ENCODE measurements at regions not wholly inside any gene's neighbourhood (a gene's known extent, or its start where the extent isn't known, plus 50 kb on each side); places are given as distances from the start of the nearest gene placed in this dataset.

GRCh38 chr2:104597942-104598341 is 256.0 kb upstream of the POU3F3 start:
- no peak for DNase-seq
- H3K36me3 ChIP-seq (ENCODE audit: control insufficient read depth in 4 of 4, insufficient read depth in 4 of 4, low read length in 3 of 4) = no peaks in the 10 kb centered on the region
- H3K27ac ChIP-seq (ENCODE audit: insufficient read depth in 1 of 2, low read depth in 1 of 2, low read length in 2 of 2, poor library complexity in 1 of 2, severe bottlenecking in 2 of 2) = no peak overlapping the region
- H3K4me1 ChIP-seq (ENCODE audit: control extremely low read depth in 1 of 4, control insufficient read depth in 4 of 4, insufficient read depth in 4 of 4, low read length in 3 of 4) = peaks cover 0 to 5% (median 0%) of the 10 kb centered on the region in 4 experiments
- peaks cover 0 to 23% (median 4%) of the 10 kb centered on the region in 5 experiments for H3K9me3 ChIP-seq (ENCODE audit: control extremely low read depth in 1 of 5, control insufficient read depth in 4 of 5, insufficient read depth in 2 of 5, low read depth in 1 of 5, low read length in 4 of 5)
- no peak overlapping the region for H3K4me3 ChIP-seq (ENCODE audit: control insufficient read depth in 1 of 7, extremely low read depth in 1 of 7, insufficient read depth in 4 of 7, low read depth in 2 of 7, low read length in 6 of 7)
- WGBS (ENCODE audit: insufficient coverage) = no CpG with 5 or more reads among the region's 2 CpGs
- POLR2A ChIA-PET = no interaction called here
- CTCF ChIA-PET = interaction anchor here (1.7 kb wide), 1 partner anchor 29 kb away, joined by 6 read pairs; no protein-coding TSS in a partner anchor
- no peaks in the 10 kb centered on the region for H3K27me3 ChIP-seq (replicated peaks in 2 of 5; ENCODE audit: control insufficient read depth in 4 of 5, insufficient read depth in 5 of 5, low read length in 4 of 5)

- peaks cover 0 to 5% (median 0%) of the 10 kb centered on the region in 4 experiments for H3K4me1 ChIP-seq (ENCODE audit: control extremely low read depth in 1 of 4, control insufficient read depth in 4 of 4, insufficient read depth in 4 of 4, low read length in 3 of 4)
- ChIA-PET POLR2A (no interaction called here), CTCF (interaction anchor here (1.7 kb wide), 1 partner anchor 30 kb away, joined by 6 read pairs; no protein-coding TSS in a partner anchor)
- no peak overlapping the region for H3K27ac ChIP-seq (ENCODE audit: insufficient read depth in 1 of 2, low read depth in 1 of 2, low read length in 2 of 2, poor library complexity in 1 of 2, severe bottlenecking in 2 of 2)
- no peaks in the 10 kb centered on the region for H3K36me3 ChIP-seq (ENCODE audit: control insufficient read depth in 4 of 4, insufficient read depth in 4 of 4, low read length in 3 of 4)
- H3K27me3 ChIP-seq (replicated peaks in 2 of 5; ENCODE audit: control insufficient read depth in 4 of 5, insufficient read depth in 5 of 5, low read length in 4 of 5) = no peaks in the 10 kb centered on the region
- H3K9me3 ChIP-seq (ENCODE audit: control extremely low read depth in 1 of 5, control insufficient read depth in 4 of 5, insufficient read depth in 2 of 5, low read depth in 1 of 5, low read length in 4 of 5) = peaks cover 0 to 21% (median 4%) of the 10 kb centered on the region in 5 experiments
- H3K4me3 ChIP-seq (ENCODE audit: control insufficient read depth in 1 of 7, extremely low read depth in 1 of 7, insufficient read depth in 4 of 7, low read depth in 2 of 7, low read length in 6 of 7) = no peak overlapping the region
- 85% methylated on average over 6 of the region's 6 CpGs for WGBS (ENCODE audit: insufficient coverage)
- DNase-seq = no peak
These were observed 255.3 kb upstream of the POU3F3 start for GRCh38 chr2:104598636-104599035.

DNA sequence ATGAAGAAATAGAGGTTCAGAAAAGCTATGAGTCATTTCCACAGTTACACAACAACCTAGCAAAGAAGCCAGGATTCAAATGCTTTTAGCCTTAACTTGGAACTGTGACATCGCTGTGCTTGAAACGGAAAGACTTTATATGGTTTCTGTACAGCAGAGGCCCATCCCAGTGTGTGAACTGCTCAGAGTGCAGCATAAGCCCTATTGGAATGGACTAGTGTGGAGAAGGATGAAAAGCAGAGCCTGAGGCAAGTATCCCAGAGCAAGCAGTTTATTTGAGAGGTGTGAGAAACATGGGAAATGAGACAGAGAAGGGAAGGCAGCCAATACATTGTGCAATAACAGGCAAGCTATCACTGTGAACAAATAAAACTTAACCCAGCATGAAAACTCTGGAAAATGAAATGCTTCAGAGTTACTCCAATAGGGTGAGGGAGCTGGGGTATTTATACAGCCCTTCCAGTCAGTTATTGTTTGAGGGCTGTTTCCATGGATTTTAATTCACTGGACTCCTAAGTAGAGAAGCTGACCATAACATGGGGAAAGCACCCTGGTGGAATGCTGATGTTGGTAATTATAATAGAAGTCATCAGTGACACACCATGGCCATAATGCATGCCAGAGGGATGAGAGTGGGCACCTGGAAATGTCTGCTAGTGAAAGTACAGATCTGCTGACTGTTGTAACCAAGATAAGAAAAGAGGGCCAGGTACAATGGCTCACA is 254.0 kb upstream of the POU3F3 start:
- Histone ChIP-seq H3K9me3 (ENCODE audit: control extremely low read depth in 1 of 5, control insufficient read depth in 4 of 5, insufficient read depth in 2 of 5, low read depth in 1 of 5, low read length in 4 of 5) (peaks cover 6 to 33% (median 9%) of the 10 kb centered on the region in 5 experiments), H3K27me3 (replicated peaks in 2 of 5; ENCODE audit: control insufficient read depth in 4 of 5, insufficient read depth in 5 of 5, low read length in 4 of 5) (no peaks in the 10 kb centered on the region), H3K27ac (ENCODE audit: insufficient read depth in 1 of 2, low read depth in 1 of 2, low read length in 2 of 2, poor library complexity in 1 of 2, severe bottlenecking in 2 of 2) (no peak overlapping the region), H3K4me3 (ENCODE audit: control insufficient read depth in 1 of 7, extremely low read depth in 1 of 7, insufficient read depth in 4 of 7, low read depth in 2 of 7, low read length in 6 of 7) (no peak overlapping the region), H3K36me3 (ENCODE audit: control insufficient read depth in 4 of 4, insufficient read depth in 4 of 4, low read length in 3 of 4) (no peaks in the 10 kb centered on the region), H3K4me1 (ENCODE audit: control extremely low read depth in 1 of 4, control insufficient read depth in 4 of 4, insufficient read depth in 4 of 4, low read length in 3 of 4) (peaks cover 0 to 5% (median 0%) of the 10 kb centered on the region in 4 experiments)
- WGBS (ENCODE audit: insufficient coverage) = 94% methylated on average over 2 of the region's 2 CpGs
- CTCF ChIA-PET = no interaction called here
- no peak for DNase-seq
- POLR2A ChIA-PET = no interaction called here

DNA sequence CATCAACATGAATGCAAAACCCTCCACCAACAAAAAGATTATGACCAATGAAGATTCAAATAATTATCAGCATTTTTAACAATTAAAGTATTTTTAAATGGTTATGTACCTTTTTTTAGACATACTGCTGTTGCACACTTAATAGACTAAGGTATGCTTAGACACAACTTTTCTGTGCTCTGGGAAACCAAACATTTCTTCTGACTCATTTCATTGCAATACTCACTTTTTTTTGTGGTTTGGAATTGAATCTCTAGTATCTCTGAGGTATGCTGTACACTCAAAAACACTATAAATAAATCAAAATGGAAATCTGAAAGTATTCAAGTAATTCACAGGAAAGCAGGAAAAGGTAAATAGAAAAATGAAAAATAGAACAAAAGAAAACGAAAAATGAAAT is 247.9 kb upstream of the POU3F3 start:
- Histone ChIP-seq H3K36me3 (ENCODE audit: control insufficient read depth in 4 of 4, insufficient read depth in 4 of 4, low read length in 3 of 4) (no peaks in the 10 kb centered on the region), H3K9me3 (ENCODE audit: control extremely low read depth in 1 of 5, control insufficient read depth in 4 of 5, insufficient read depth in 2 of 5, low read depth in 1 of 5, low read length in 4 of 5) (peaks cover 8 to 30% (median 11%) of the 10 kb centered on the region in 5 experiments), H3K4me1 (ENCODE audit: control extremely low read depth in 1 of 4, control insufficient read depth in 4 of 4, insufficient read depth in 4 of 4, low read length in 3 of 4) (no peaks in the 10 kb centered on the region), H3K27me3 (replicated peaks in 2 of 5; ENCODE audit: control insufficient read depth in 4 of 5, insufficient read depth in 5 of 5, low read length in 4 of 5) (no peaks in the 10 kb centered on the region), H3K27ac (ENCODE audit: insufficient read depth in 1 of 2, low read depth in 1 of 2, low read length in 2 of 2, poor library complexity in 1 of 2, severe bottlenecking in 2 of 2) (no peak overlapping the region), H3K4me3 (ENCODE audit: control insufficient read depth in 1 of 7, extremely low read depth in 1 of 7, insufficient read depth in 4 of 7, low read depth in 2 of 7, low read length in 6 of 7) (no peak overlapping the region)
- WGBS (ENCODE audit: insufficient coverage) = 100% methylated on average over 1 of the region's 1 CpG
- no peak for DNase-seq
- CTCF ChIA-PET = no interaction called here
- POLR2A ChIA-PET = no interaction called here

DNA sequence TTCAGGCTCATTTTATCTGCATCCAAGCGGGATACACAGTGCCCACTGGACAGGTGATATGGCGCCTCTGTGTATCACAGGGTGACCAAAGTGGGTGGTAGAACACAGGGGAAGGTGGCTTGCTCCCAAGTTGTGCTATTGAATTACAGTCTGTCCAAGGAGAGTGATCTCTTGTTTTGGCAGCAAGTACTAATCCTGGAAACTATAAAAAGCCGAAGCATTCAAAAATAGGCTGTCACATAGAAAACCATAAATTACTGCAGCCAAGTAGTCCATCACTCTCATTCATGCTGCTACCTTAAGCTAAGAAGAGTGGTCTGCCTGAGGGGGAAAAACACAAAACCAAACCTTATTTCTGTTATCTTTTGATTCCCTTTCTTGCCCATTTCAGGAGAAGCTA is 237.1 kb upstream of the POU3F3 start:
- H3K4me3 ChIP-seq (ENCODE audit: control insufficient read depth in 1 of 7, extremely low read depth in 1 of 7, insufficient read depth in 4 of 7, low read depth in 2 of 7, low read length in 6 of 7) = no peak overlapping the region
- 100% methylated on average over 2 of the region's 3 CpGs for WGBS (ENCODE audit: insufficient coverage)
- ChIA-PET CTCF (no interaction called here), POLR2A (no interaction called here)
- peaks cover 0 to 14% (median 8%) of the 10 kb centered on the region in 4 experiments for H3K4me1 ChIP-seq (ENCODE audit: control extremely low read depth in 1 of 4, control insufficient read depth in 4 of 4, insufficient read depth in 4 of 4, low read length in 3 of 4)
- no peak overlapping the region for H3K27ac ChIP-seq (ENCODE audit: insufficient read depth in 1 of 2, low read depth in 1 of 2, low read length in 2 of 2, poor library complexity in 1 of 2, severe bottlenecking in 2 of 2)
- no peaks in the 10 kb centered on the region for H3K9me3 ChIP-seq (ENCODE audit: control extremely low read depth in 1 of 5, control insufficient read depth in 4 of 5, insufficient read depth in 2 of 5, low read depth in 1 of 5, low read length in 4 of 5)
- no peaks in the 10 kb centered on the region for H3K27me3 ChIP-seq (replicated peaks in 2 of 5; ENCODE audit: control insufficient read depth in 4 of 5, insufficient read depth in 5 of 5, low read length in 4 of 5)
- no peaks in the 10 kb centered on the region for H3K36me3 ChIP-seq (ENCODE audit: control insufficient read depth in 4 of 4, insufficient read depth in 4 of 4, low read length in 3 of 4)
- DNase-seq = no peak

DNA sequence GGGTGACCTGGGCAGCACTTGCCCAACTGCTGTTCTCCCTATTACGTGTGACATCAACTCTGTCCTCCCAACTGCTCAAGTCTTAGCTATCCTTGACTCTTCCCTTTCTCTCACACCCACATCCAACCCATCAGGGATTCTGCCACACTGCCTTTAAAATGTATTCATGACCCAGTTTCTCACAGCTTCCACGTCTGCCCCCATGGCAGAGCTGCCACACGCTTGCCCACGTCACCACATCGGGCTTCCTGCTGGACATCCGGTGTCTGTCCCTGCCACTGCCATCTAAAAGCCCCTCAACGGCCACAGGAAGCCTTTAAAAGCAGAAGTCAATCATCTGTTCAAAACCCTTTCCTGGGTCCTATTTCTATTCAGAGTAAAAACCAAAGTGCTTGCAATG is 233.1 kb upstream of the POU3F3 start:
- peaks cover 0 to 4% (median 0%) of the 10 kb centered on the region in 5 experiments for H3K9me3 ChIP-seq (ENCODE audit: control extremely low read depth in 1 of 5, control insufficient read depth in 4 of 5, insufficient read depth in 2 of 5, low read depth in 1 of 5, low read length in 4 of 5)
- CTCF ChIA-PET = no interaction called here
- no peaks in the 10 kb centered on the region for H3K27me3 ChIP-seq (replicated peaks in 2 of 5; ENCODE audit: control insufficient read depth in 4 of 5, insufficient read depth in 5 of 5, low read length in 4 of 5)
- DNase-seq = peak in 2 of 3 donors; percentile 14 to 30
- H3K4me1 ChIP-seq (ENCODE audit: control extremely low read depth in 1 of 4, control insufficient read depth in 4 of 4, insufficient read depth in 4 of 4, low read length in 3 of 4) = peaks cover 0 to 14% (median 8%) of the 10 kb centered on the region in 4 experiments
- 59% methylated on average over 7 of the region's 7 CpGs for WGBS (ENCODE audit: insufficient coverage)
- POLR2A ChIA-PET = interaction anchor here (0.6 kb wide), 1 partner anchor 146 kb away, joined by 4 read pairs; no protein-coding TSS in a partner anchor
- no peak overlapping the region for H3K27ac ChIP-seq (ENCODE audit: insufficient read depth in 1 of 2, low read depth in 1 of 2, low read length in 2 of 2, poor library complexity in 1 of 2, severe bottlenecking in 2 of 2)
- no peak overlapping the region for H3K4me3 ChIP-seq (ENCODE audit: control insufficient read depth in 1 of 7, extremely low read depth in 1 of 7, insufficient read depth in 4 of 7, low read depth in 2 of 7, low read length in 6 of 7)
- H3K36me3 ChIP-seq (ENCODE audit: control insufficient read depth in 4 of 4, insufficient read depth in 4 of 4, low read length in 3 of 4) = no peaks in the 10 kb centered on the region

DNA sequence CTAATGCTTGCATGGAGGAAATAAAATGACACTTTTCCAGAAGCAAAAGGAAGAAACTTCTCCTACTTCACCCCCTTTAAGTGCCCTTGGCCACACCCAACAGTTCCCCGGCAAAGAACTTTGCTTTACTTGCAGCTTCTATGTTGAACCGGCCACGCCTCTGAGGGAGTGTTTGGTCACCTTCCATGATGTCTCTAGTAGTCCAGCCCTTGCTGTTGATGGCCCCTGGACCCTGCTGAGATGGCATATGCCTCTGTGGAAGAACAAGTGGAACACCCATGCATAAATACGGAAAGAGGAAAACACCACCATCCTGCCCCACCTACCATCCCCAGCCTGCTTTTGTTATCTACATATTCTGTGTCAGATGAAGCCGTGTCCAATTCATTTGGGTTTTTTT is 218.3 kb upstream of the POU3F3 start:
- Histone ChIP-seq H3K27ac (ENCODE audit: insufficient read depth in 1 of 2, low read depth in 1 of 2, low read length in 2 of 2, poor library complexity in 1 of 2, severe bottlenecking in 2 of 2) (no peak overlapping the region), H3K4me3 (ENCODE audit: control insufficient read depth in 1 of 7, extremely low read depth in 1 of 7, insufficient read depth in 4 of 7, low read depth in 2 of 7, low read length in 6 of 7) (no peak overlapping the region), H3K27me3 (replicated peaks in 2 of 5; ENCODE audit: control insufficient read depth in 4 of 5, insufficient read depth in 5 of 5, low read length in 4 of 5) (no peaks in the 10 kb centered on the region), H3K36me3 (ENCODE audit: control insufficient read depth in 4 of 4, insufficient read depth in 4 of 4, low read length in 3 of 4) (no peaks in the 10 kb centered on the region), H3K9me3 (ENCODE audit: control extremely low read depth in 1 of 5, control insufficient read depth in 4 of 5, insufficient read depth in 2 of 5, low read depth in 1 of 5, low read length in 4 of 5) (no peaks in the 10 kb centered on the region), H3K4me1 (ENCODE audit: control extremely low read depth in 1 of 4, control insufficient read depth in 4 of 4, insufficient read depth in 4 of 4, low read length in 3 of 4) (peaks cover 0 to 12% (median 4%) of the 10 kb centered on the region in 4 experiments)
- ChIA-PET CTCF (no interaction called here), POLR2A (no interaction called here)
- WGBS (ENCODE audit: insufficient coverage) = 88% methylated on average over 1 of the region's 5 CpGs
- DNase-seq = no peak

Measured in common myeloid progenitor, CD34-positive (primary cell).